ENCODE measurements at regions not wholly inside any gene's neighbourhood (a gene's known extent, or its start where the extent isn't known, plus 50 kb on each side); places are given as distances from the start of the nearest gene placed in this dataset.

- no peak for TF ChIP-seq CTCF (IDR thresholded peaks at IDR 0.05; ENCODE audit: low read depth, low read length, poor library complexity, severe bottlenecking)
- no peak for TF ChIP-seq EZH2phosphoT487 (IDR thresholded peaks at IDR 0.05; ENCODE audit: borderline replicate concordance, low read length)
These were observed 470.2 kb downstream of the SH2D4B start for GRCh38 chr10:81007872-81008271.

All from DOHH2 (cell line).